Caco-2 (cell line): ENCODE measurements at regions not wholly inside any gene's neighbourhood (a gene's known extent, or its start where the extent isn't known, plus 50 kb on each side); places are given as distances from the start of the nearest gene placed in this dataset.

ENCODE experiments used
- BruUV-seq: library from RNA; stranded (reverse); fragments of 400-500 nt; replicated peaks from 2 replicates; lab custom pipeline; 2021; lab: Mats Ljungman, UMichigan
- CTCF ChIA-PET: fragments of 300-600 bp; sonication (Branson Sonifier 250); formaldehyde crosslinking; loops from one replicate; lab custom pipeline; 2022; ENCODE audit warnings: antibody characterized with exemption; lab: Charles Lee
- POLR2A ChIA-PET: fragments of 300-600 bp; sonication (Branson Sonifier 250); formaldehyde crosslinking; loops from one replicate; lab custom pipeline; 2022; ENCODE audit warnings: antibody characterized with exemption; lab: Charles Lee
- DNase-seq, 2 experiments: peaks; one replicate each; pipeline versions ENCODE4 v3.0.0 to v3.0.0-alpha.2; 2020 to 2022
- H3K27me3 ChIP-seq: replicated peaks from 2 replicates; pipeline ENCODE4 v1.6.0; 2011; ENCODE audit warnings: low read length; ENCODE audit not compliant: control insufficient read depth, insufficient read depth
- H3K36me3 ChIP-seq: 2 replicates; pipeline ENCODE4 v1.5.1; 2011; ENCODE audit warnings: low read length; ENCODE audit not compliant: control insufficient read depth, insufficient read depth
- H3K4me1 ChIP-seq: fragments of 250-450 bp; sonication (Bioruptor Pico); 2 replicates; pipeline ENCODE4 v1.5.1; 2020; ENCODE audit warnings: mild to moderate bottlenecking
- H3K4me3 ChIP-seq: 2 replicates; pipeline ENCODE4 v1.5.1; 2011; ENCODE audit warnings: low read depth, mild to moderate bottlenecking, control low read depth, low read length
- H3K9me3 ChIP-seq: fragments of 250-450 bp; sonication (Bioruptor Pico); 2 replicates; pipeline ENCODE4 v1.5.1; 2020; ENCODE audit warnings: mild to moderate bottlenecking, moderate library complexity
- H3K27ac Mint-ChIP-seq: one replicate; pipeline ENCODE4 v1.8.0; 2022; ENCODE audit warnings: mixed read lengths; ENCODE audit not compliant: unreplicated experiment
- H3K27me3 Mint-ChIP-seq: one replicate; pipeline ENCODE4 v1.8.0; 2022; ENCODE audit warnings: mixed read lengths; ENCODE audit not compliant: insufficient read depth, unreplicated experiment
- H3K36me3 Mint-ChIP-seq: one replicate; pipeline ENCODE4 v1.8.0; 2022; ENCODE audit warnings: mild to moderate bottlenecking, mixed read lengths; ENCODE audit not compliant: insufficient read depth, unreplicated experiment
- H3K4me1 Mint-ChIP-seq: one replicate; pipeline ENCODE4 v1.8.0; 2022; ENCODE audit warnings: low read depth, mixed read lengths; ENCODE audit not compliant: unreplicated experiment
- H3K4me3 Mint-ChIP-seq: one replicate; pipeline ENCODE4 v1.8.0; 2022; ENCODE audit warnings: mild to moderate bottlenecking, moderate library complexity, mixed read lengths; ENCODE audit not compliant: unreplicated experiment
- H3K9me3 Mint-ChIP-seq: one replicate; pipeline ENCODE4 v1.8.0; 2022; ENCODE audit warnings: mixed read lengths; ENCODE audit not compliant: unreplicated experiment
- CTCF ChIP-seq, 2 experiments: fragments of 200-600 bp in 1 of 2; IDR thresholded peaks; 1 replicate in 1 of 2; 2 replicates in 1 of 2; pipeline versions ENCODE4 v1.5.1 to v1.8.0; 2011 to 2022; ENCODE audit warnings: antibody characterized with exemption in 1 of 2, control low read depth in 1 of 2, inconsistent platforms in 1 of 2, low read depth in 1 of 2, low read length in 1 of 2, mild to moderate bottlenecking in 1 of 2, moderate library complexity in 1 of 2; ENCODE audit not compliant: insufficient read depth in 1 of 2, severe bottlenecking in 1 of 2, unreplicated experiment in 1 of 2
- intact Hi-C: fragments of 100-400 bp; cut with micrococcal nuclease; formaldehyde crosslinking; loops from one replicate; pipeline ENCODE4 v1.10.0; 2022; ENCODE audit not compliant: unreplicated experiment

- Mint-ChIP-seq H3K36me3 (no peaks in the 10 kb centered on the region), H3K4me1 (peaks cover 73% of the 10 kb centered on the region), H3K9me3 (no peaks in the 10 kb centered on the region), H3K4me3 (peak overlapping the region; percentile 52), H3K27ac (peak overlapping the region; percentile 86), H3K27me3 (no peaks in the 10 kb centered on the region)
- POLR2A ChIA-PET = interaction anchor here (0.6 to 3.6 kb wide), 8 partner anchors 9 to 789 kb away, joined by 3 to 72 read pairs (median 4); partner anchors contain the start of genes B3GALNT2 and IRF2BP2
- H3K27me3 ChIP-seq = no peaks in the 10 kb centered on the region
- intact Hi-C loops = loop anchor here (1.0 kb wide), 4 partner anchors 53 to 248 kb away; no protein-coding TSS in a partner anchor
- TSS peak; percentile 43 for BruUV-seq
- H3K36me3 ChIP-seq = no peaks in the 10 kb centered on the region
- CTCF ChIA-PET = interaction anchor here (0.7 to 2.5 kb wide), 13 partner anchors 9 to 374 kb away, joined by 3 to 26 read pairs (median 5); no protein-coding TSS in a partner anchor
- no peak overlapping the region for H3K4me3 ChIP-seq
- peaks cover 90% of the 10 kb centered on the region for H3K4me1 ChIP-seq
- no peaks in the 10 kb centered on the region for H3K9me3 ChIP-seq
- no peak for DNase-seq
- TF ChIP-seq CTCF (IDR thresholded peaks at IDR 0.05; ENCODE audit: insufficient read depth in 1 of 2, low read depth in 1 of 2, low read length in 1 of 2, severe bottlenecking in 1 of 2, unreplicated experiment in 1 of 2) = no peak
Measured at GRCh38 chr1:234715252-234716014, 105.5 kb upstream of the IRF2BP2 start.

GRCh38 chr1:234713859-234714258 lies 103.9 kb upstream of the IRF2BP2 start:
- intact Hi-C loops = loop anchor here (2.0 kb wide), 1 partner anchor 15 kb away; no protein-coding TSS in a partner anchor
- DNase-seq = no peak
- no peaks in the 10 kb centered on the region for H3K27me3 ChIP-seq
- no peaks in the 10 kb centered on the region for H3K9me3 ChIP-seq
- H3K4me1 ChIP-seq = peaks cover 89% of the 10 kb centered on the region
- Mint-ChIP-seq H3K36me3 (no peaks in the 10 kb centered on the region), H3K27ac (peak overlapping the region; percentile 86), H3K4me1 (peaks cover 64% of the 10 kb centered on the region), H3K27me3 (no peaks in the 10 kb centered on the region), H3K4me3 (no peak overlapping the region), H3K9me3 (peaks cover 4% of the 10 kb centered on the region)
- no TSS peak for BruUV-seq
- no peak for TF ChIP-seq CTCF (IDR thresholded peaks at IDR 0.05; ENCODE audit: insufficient read depth in 1 of 2, low read depth in 1 of 2, low read length in 1 of 2, severe bottlenecking in 1 of 2, unreplicated experiment in 1 of 2)
- ChIA-PET POLR2A (interaction anchor here (0.6 to 1.0 kb wide), 2 partner anchors 10 to 102 kb away, joined by 4 read pairs; no protein-coding TSS in a partner anchor), CTCF (no interaction called here)
- H3K36me3 ChIP-seq = no peaks in the 10 kb centered on the region
- no peak overlapping the region for H3K4me3 ChIP-seq

DNA sequence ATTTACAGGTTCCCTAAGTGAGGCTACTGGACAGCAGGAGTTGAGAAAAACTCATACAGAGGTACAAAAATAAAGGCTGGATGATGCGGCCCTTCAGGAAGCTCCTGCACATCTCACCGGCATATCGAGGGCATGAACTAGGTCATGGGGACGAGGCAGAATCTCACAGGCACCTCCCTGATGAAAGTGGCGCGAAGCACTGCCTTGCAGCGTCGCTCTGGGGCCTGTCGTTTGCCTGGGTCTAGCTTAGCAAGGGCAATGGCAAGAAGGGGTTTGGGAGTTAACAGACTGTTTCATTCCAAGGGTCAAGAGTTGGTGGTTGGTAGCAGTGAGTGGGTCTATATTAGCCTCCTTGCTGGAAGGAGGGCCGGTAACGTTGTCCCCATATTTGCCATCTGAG lies 103.5 kb upstream of the IRF2BP2 start:
- ChIA-PET POLR2A (no interaction called here), CTCF (no interaction called here)
- Mint-ChIP-seq H3K4me1 (peaks cover 65% of the 10 kb centered on the region), H3K27ac (peak overlapping the region; percentile 86), H3K27me3 (no peaks in the 10 kb centered on the region), H3K9me3 (peaks cover 8% of the 10 kb centered on the region), H3K36me3 (no peaks in the 10 kb centered on the region), H3K4me3 (no peak overlapping the region)
- Histone ChIP-seq H3K27me3 (no peaks in the 10 kb centered on the region), H3K9me3 (peaks cover 3% of the 10 kb centered on the region; the same call in 1 of the 2 replicates), H3K4me1 (peaks cover 86% of the 10 kb centered on the region), H3K36me3 (no peaks in the 10 kb centered on the region), H3K4me3 (no peak overlapping the region)
- no peak for TF ChIP-seq CTCF (IDR thresholded peaks at IDR 0.05; ENCODE audit: insufficient read depth in 1 of 2, low read depth in 1 of 2, low read length in 1 of 2, severe bottlenecking in 1 of 2, unreplicated experiment in 1 of 2)
- intact Hi-C loops = loop anchor here (2.0 kb wide), 1 partner anchor 15 kb away; no protein-coding TSS in a partner anchor
- DNase-seq = no peak
- BruUV-seq = no TSS peak
